ENCODE measurements at regions not wholly inside any gene's neighbourhood (a gene's known extent, or its start where the extent isn't known, plus 50 kb on each side); places are given as distances from the start of the nearest gene placed in this dataset.

DNA sequence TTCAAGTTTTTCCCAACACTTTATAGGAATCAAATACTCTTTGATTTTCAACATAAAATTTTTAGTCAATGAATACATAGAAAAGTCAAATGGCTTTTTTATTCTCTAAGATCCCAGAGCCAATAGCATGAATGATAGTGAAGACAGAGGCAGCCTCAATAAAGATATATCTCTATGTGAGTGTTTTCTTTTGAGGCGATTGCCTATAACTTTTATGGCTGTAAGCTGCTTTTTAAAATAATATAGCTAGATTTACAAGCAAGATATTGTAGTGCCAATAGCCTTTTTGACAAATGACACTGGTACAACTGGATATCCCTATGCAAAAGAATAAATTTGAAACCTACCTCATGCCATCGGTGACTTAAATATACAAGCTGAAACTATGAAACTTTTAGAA, 1705.2 kb upstream of the PCDH20 start:
- TF ChIP-seq CREB1 (IDR thresholded peaks at IDR 0.05; ENCODE audit: low read depth) (no peak), TEAD4 (IDR thresholded peaks at IDR 0.05) (no peak), TAF1 (IDR thresholded peaks at IDR 0.05; ENCODE audit: low read depth) (no peak), TCF12 (IDR thresholded peaks at IDR 0.05; ENCODE audit: low read depth) (no peak), EP300 (IDR thresholded peaks at IDR 0.05; ENCODE audit: borderline replicate concordance) (no peak), YY1 (IDR thresholded peaks at IDR 0.05; ENCODE audit: low read depth) (no peak), FOXM1 (IDR thresholded peaks at IDR 0.05; ENCODE audit: borderline replicate concordance, low read depth) (no peak), REST (IDR thresholded peaks at IDR 0.05; ENCODE audit: low read depth) (no peak), EGR1 (IDR thresholded peaks at IDR 0.05) (no peak), RAD21 (IDR thresholded peaks at IDR 0.05; ENCODE audit: low read depth) (no peak), NFIC (IDR thresholded peaks at IDR 0.05) (no peak)
- TF ChIP-seq, protein P1, sequence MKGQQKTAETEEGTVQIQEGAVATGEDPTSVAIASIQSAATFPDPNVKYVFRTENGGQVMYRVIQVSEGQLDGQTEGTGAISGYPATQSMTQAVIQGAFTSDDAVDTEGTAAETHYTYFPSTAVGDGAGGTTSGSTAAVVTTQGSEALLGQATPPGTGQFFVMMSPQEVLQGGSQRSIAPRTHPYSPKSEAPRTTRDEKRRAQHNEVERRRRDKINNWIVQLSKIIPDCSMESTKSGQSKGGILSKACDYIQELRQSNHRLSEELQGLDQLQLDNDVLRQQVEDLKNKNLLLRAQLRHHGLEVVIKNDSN (IDR thresholded peaks at IDR 0.05): no peak
- TF ChIP-seq, protein P2, sequence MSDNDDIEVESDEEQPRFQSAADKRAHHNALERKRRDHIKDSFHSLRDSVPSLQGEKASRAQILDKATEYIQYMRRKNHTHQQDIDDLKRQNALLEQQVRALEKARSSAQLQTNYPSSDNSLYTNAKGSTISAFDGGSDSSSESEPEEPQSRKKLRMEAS (IDR thresholded peaks at IDR 0.05): no peak

GRCh38 chr13:63117710-63118109, 1702.1 kb upstream of the PCDH20 start:
- TF ChIP-seq, protein P2 (IDR thresholded peaks at IDR 0.05): no peak
- no peak for TF ChIP-seq REST (IDR thresholded peaks at IDR 0.05; ENCODE audit: low read depth)
- no peak for TF ChIP-seq YY1 (IDR thresholded peaks at IDR 0.05; ENCODE audit: low read depth)
- no peak for TF ChIP-seq CREB1 (IDR thresholded peaks at IDR 0.05; ENCODE audit: low read depth)
- TF ChIP-seq NFIC (IDR thresholded peaks at IDR 0.05): no peak
- no peak for TF ChIP-seq CEBPB (IDR thresholded peaks at IDR 0.05)
- no peak for TF ChIP-seq FOXM1 (IDR thresholded peaks at IDR 0.05; ENCODE audit: borderline replicate concordance, low read depth)
- TF ChIP-seq, protein P1 (IDR thresholded peaks at IDR 0.05): no peak
- no peak for TF ChIP-seq EP300 (IDR thresholded peaks at IDR 0.05; ENCODE audit: borderline replicate concordance)
- no peak for TF ChIP-seq ZBTB7A (IDR thresholded peaks at IDR 0.05; ENCODE audit: low read depth)

- TF ChIP-seq TEAD4 (IDR thresholded peaks at IDR 0.05) (no peak), NFIC (IDR thresholded peaks at IDR 0.05) (no peak), TCF12 (IDR thresholded peaks at IDR 0.05; ENCODE audit: low read depth) (no peak), EP300 (IDR thresholded peaks at IDR 0.05; ENCODE audit: borderline replicate concordance) (no peak), CEBPB (IDR thresholded peaks at IDR 0.05) (no peak), EGR1 (IDR thresholded peaks at IDR 0.05) (no peak), RAD21 (IDR thresholded peaks at IDR 0.05; ENCODE audit: low read depth) (no peak), YY1 (IDR thresholded peaks at IDR 0.05; ENCODE audit: low read depth) (no peak), TAF1 (IDR thresholded peaks at IDR 0.05; ENCODE audit: low read depth) (no peak), ZBTB7A (IDR thresholded peaks at IDR 0.05; ENCODE audit: low read depth) (no peak), CREB1 (IDR thresholded peaks at IDR 0.05; ENCODE audit: low read depth) (no peak), REST (IDR thresholded peaks at IDR 0.05; ENCODE audit: low read depth) (no peak), FOXM1 (IDR thresholded peaks at IDR 0.05; ENCODE audit: borderline replicate concordance, low read depth) (no peak)
- TF ChIP-seq, protein P2 (IDR thresholded peaks at IDR 0.05): no peak
- TF ChIP-seq, protein P1 (IDR thresholded peaks at IDR 0.05): no peak
These were observed 1697.2 kb upstream of the PCDH20 start for GRCh38 chr13:63112799-63113395.
